ENCODE measurements at regions not wholly inside any gene's neighbourhood (a gene's known extent, or its start where the extent isn't known, plus 50 kb on each side); places are given as distances from the start of the nearest gene placed in this dataset.

DNA sequence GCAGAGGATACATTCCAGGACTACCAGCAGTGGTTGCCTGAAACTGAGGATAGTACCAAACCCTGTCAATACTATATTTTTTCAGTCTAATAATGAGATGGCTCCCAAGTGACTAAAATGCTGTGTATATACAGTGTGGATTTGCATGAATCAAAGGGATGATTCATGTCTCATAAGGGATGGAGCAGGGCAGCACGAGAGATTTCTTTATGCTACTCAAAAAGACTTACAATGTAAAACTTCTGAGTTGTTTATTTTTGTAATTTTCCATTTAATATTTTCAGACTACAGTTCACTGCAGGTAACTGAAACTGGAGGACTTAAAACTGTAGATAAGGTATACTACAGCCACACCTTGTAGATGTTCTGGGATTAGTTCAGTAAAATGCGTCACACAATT lies 674.7 kb upstream of the SALL1 start:
- CTCF ChIA-PET (ENCODE audit: unreplicated experiment), result no interaction called here
- no peak for DNase-seq (ENCODE audit: low spot score)
- H3K4me2 ChIP-seq (ENCODE audit: low read length), result no peak overlapping the region
- no peak overlapping the region for H3K27ac ChIP-seq (ENCODE audit: low read depth, low read length, poor library complexity, severe bottlenecking)
- H3K9me3 ChIP-seq (ENCODE audit: low read length), result no peaks in the 10 kb centered on the region
- no peaks in the 10 kb centered on the region for H3K36me3 ChIP-seq (ENCODE audit: insufficient read depth, low read length)
- no peaks in the 10 kb centered on the region for H3K79me2 ChIP-seq (ENCODE audit: insufficient read depth, low read depth, low read length)
- intact Hi-C loops (cut with micrococcal nuclease; ENCODE audit: unreplicated experiment), result no loop called here
- no peaks in the 10 kb centered on the region for H4K20me1 ChIP-seq (ENCODE audit: insufficient read depth, low read length)
- H3K4me1 ChIP-seq (ENCODE audit: insufficient read depth, low read length, poor library complexity, severe bottlenecking), result no peaks in the 10 kb centered on the region
- BruUV-seq (replicated peaks), result no TSS peak
- POLR2A ChIA-PET, result no interaction called here
- H3K4me3 ChIP-seq (ENCODE audit: low read depth, low read length, poor library complexity, severe bottlenecking), result no peak overlapping the region
- TF ChIP-seq, protein P1, sequence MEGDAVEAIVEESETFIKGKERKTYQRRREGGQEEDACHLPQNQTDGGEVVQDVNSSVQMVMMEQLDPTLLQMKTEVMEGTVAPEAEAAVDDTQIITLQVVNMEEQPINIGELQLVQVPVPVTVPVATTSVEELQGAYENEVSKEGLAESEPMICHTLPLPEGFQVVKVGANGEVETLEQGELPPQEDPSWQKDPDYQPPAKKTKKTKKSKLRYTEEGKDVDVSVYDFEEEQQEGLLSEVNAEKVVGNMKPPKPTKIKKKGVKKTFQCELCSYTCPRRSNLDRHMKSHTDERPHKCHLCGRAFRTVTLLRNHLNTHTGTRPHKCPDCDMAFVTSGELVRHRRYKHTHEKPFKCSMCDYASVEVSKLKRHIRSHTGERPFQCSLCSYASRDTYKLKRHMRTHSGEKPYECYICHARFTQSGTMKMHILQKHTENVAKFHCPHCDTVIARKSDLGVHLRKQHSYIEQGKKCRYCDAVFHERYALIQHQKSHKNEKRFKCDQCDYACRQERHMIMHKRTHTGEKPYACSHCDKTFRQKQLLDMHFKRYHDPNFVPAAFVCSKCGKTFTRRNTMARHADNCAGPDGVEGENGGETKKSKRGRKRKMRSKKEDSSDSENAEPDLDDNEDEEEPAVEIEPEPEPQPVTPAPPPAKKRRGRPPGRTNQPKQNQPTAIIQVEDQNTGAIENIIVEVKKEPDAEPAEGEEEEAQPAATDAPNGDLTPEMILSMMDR (conservative IDR thresholded peaks at IDR 0.05; ENCODE audit: low read length), result no peak
- TF ChIP-seq EZH2phosphoT487 (IDR thresholded peaks at IDR 0.05; ENCODE audit: borderline replicate concordance, low read depth, low read length), result no peak
- no peaks in the 10 kb centered on the region for H3K9me2 ChIP-seq (ENCODE audit: insufficient read depth, low read length)
- H2AFZ ChIP-seq (ENCODE audit: low read length), result no peak overlapping the region

DNA sequence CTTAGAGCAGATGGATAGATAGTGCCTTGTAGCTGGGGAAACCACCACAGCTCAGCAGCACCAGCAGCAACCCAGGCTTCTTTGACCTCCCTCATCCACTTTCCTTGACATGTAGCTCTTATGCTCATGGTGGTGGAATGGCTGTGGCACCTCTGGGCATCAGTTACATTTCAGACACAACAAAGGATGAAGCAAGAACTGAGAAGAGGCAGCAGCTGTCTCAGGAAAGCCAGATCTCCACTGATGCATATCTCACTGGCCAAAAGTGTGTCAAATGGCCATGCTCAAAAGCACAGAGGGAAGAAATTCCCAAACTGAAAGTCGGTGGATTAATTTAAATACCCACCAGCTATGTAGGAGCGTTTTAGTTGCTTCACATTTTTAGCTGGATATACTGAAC lies 671.4 kb upstream of the SALL1 start:
- no peak for DNase-seq (ENCODE audit: low spot score)
- no TSS peak for BruUV-seq (replicated peaks)
- Histone ChIP-seq H3K4me1 (ENCODE audit: insufficient read depth, low read length, poor library complexity, severe bottlenecking) (no peaks in the 10 kb centered on the region), H3K27ac (ENCODE audit: low read depth, low read length, poor library complexity, severe bottlenecking) (no peak overlapping the region), H3K4me2 (ENCODE audit: low read length) (no peak overlapping the region), H3K36me3 (ENCODE audit: insufficient read depth, low read length) (no peaks in the 10 kb centered on the region), H3K9me2 (ENCODE audit: insufficient read depth, low read length) (no peaks in the 10 kb centered on the region), H3K4me3 (ENCODE audit: low read depth, low read length, poor library complexity, severe bottlenecking) (no peak overlapping the region), H3K9me3 (ENCODE audit: low read length) (no peaks in the 10 kb centered on the region), H4K20me1 (ENCODE audit: insufficient read depth, low read length) (no peaks in the 10 kb centered on the region), H3K79me2 (ENCODE audit: insufficient read depth, low read depth, low read length) (no peaks in the 10 kb centered on the region), H2AFZ (ENCODE audit: low read length) (no peak overlapping the region)
- ChIA-PET CTCF (ENCODE audit: unreplicated experiment) (no interaction called here), POLR2A (no interaction called here)
- no peak for TF ChIP-seq EZH2phosphoT487 (IDR thresholded peaks at IDR 0.05; ENCODE audit: borderline replicate concordance, low read depth, low read length)
- TF ChIP-seq, protein P1 (conservative IDR thresholded peaks at IDR 0.05; ENCODE audit: low read length), result no peak
- intact Hi-C loops (cut with micrococcal nuclease; ENCODE audit: unreplicated experiment), result no loop called here

DNA sequence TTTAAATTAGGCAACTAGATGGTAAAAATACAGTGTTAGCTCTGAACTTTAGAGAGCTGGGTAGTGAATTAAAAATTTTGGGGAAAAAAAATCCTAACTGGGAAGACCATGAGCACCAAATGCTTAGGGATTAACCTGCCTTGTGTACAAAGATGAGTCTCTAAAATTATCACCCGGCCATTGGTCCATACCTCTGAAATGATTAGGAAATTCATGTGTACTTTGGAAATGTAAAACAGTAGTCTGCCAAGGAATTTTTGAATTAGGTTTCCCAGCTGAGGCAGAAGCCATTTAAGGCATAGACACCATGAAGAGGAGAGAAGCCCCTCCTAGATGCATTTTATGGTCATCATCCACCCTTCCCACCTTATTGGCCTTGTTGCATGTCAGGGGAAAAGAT lies 670.5 kb upstream of the SALL1 start:
- BruUV-seq (replicated peaks), result no TSS peak
- H3K27ac ChIP-seq (ENCODE audit: low read depth, low read length, poor library complexity, severe bottlenecking), result no peak overlapping the region
- DNase-seq (ENCODE audit: low spot score), result no peak
- ChIA-PET CTCF (ENCODE audit: unreplicated experiment) (interaction anchor here (0.5 kb wide), 1 partner anchor 30 kb away, joined by 3 read pairs; no protein-coding TSS in a partner anchor), POLR2A (no interaction called here)
- TF ChIP-seq EZH2phosphoT487 (IDR thresholded peaks at IDR 0.05; ENCODE audit: borderline replicate concordance, low read depth, low read length), result no peak
- TF ChIP-seq, protein P1 (conservative IDR thresholded peaks at IDR 0.05; ENCODE audit: low read length), result no peak
- no peaks in the 10 kb centered on the region for H3K4me1 ChIP-seq (ENCODE audit: insufficient read depth, low read length, poor library complexity, severe bottlenecking)
- no peak overlapping the region for H2AFZ ChIP-seq (ENCODE audit: low read length)
- no peaks in the 10 kb centered on the region for H3K79me2 ChIP-seq (ENCODE audit: insufficient read depth, low read depth, low read length)
- H3K36me3 ChIP-seq (ENCODE audit: insufficient read depth, low read length), result no peaks in the 10 kb centered on the region
- intact Hi-C loops (cut with micrococcal nuclease; ENCODE audit: unreplicated experiment), result no loop called here
- H4K20me1 ChIP-seq (ENCODE audit: insufficient read depth, low read length), result no peaks in the 10 kb centered on the region
- no peaks in the 10 kb centered on the region for H3K9me3 ChIP-seq (ENCODE audit: low read length)
- no peaks in the 10 kb centered on the region for H3K9me2 ChIP-seq (ENCODE audit: insufficient read depth, low read length)
- no peak overlapping the region for H3K4me3 ChIP-seq (ENCODE audit: low read depth, low read length, poor library complexity, severe bottlenecking)
- H3K4me2 ChIP-seq (ENCODE audit: low read length), result no peak overlapping the region

All from OCI-LY7 (cell line).